Nephron (organoid): ENCODE measurements at regions not wholly inside any gene's neighbourhood (a gene's known extent, or its start where the extent isn't known, plus 50 kb on each side); places are given as distances from the start of the nearest gene placed in this dataset.

Source experiments
- H3K27ac Mint-ChIP-seq, 3 experiments: 2 replicates each; pipeline ENCODE4 v1.8.0; 2020; ENCODE audit warnings: mixed read lengths in 3 of 3, mild to moderate bottlenecking in 2 of 3, moderate library complexity in 1 of 3
- H3K27me3 Mint-ChIP-seq: 2 replicates; pipeline ENCODE4 v1.8.0; 2021; ENCODE audit warnings: low read depth, mild to moderate bottlenecking, moderate library complexity, mixed read lengths
- H3K36me3 Mint-ChIP-seq: 2 replicates; pipeline ENCODE4 v1.8.0; 2020; ENCODE audit warnings: low read depth, mixed read lengths
- H3K4me1 Mint-ChIP-seq: 2 replicates; pipeline ENCODE4 v1.8.0; 2020; ENCODE audit warnings: mixed read lengths
- H3K4me3 Mint-ChIP-seq, 3 experiments: 2 replicates each; pipeline ENCODE4 v1.8.0; 2020; ENCODE audit warnings: mild to moderate bottlenecking in 3 of 3, mixed read lengths in 3 of 3, moderate library complexity in 2 of 3
- H3K9me3 Mint-ChIP-seq: 2 replicates; pipeline ENCODE4 v1.8.0; 2020; ENCODE audit warnings: mixed read lengths
- TF ChIP-seq, protein P1 (sequence below), 3 experiments: fragments of 200-600 bp; sonication (generic); IDR thresholded peaks; one replicate each; pipeline ENCODE4 v1.5.0; 2021; ENCODE audit warnings: antibody characterized with exemption in 3 of 3; ENCODE audit not compliant: unreplicated experiment in 3 of 3

DNA sequence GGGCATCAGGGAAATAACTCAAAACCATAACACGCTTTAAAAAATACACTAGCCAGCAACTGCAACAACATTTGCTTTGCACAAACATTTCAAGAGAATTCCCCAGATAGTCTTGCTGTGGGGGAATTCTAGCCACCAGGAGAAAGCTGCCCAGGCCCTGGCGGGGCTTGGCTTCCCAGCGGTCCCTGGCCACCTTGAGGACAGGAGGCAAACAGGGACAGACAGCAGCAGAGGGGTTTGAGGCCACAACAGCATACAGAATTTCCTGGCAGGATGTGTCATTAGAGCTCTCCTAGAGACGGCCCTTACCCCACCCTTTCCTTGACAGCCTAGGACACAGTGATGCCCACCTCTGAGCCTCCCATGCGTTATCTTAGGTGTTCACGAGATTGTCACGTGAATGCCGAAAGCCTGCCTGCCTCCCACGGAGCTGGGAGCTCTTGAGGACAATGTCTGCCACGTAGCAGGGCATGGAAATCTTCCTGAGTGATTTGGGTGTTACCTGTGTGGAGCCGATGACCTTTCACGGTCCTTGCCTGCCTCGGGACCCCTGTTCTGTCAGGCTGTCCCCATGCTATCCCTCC is 114.3 kb downstream of the RBFOX3 start:
- H3K4me3 Mint-ChIP-seq, result no peak overlapping the region

DNA sequence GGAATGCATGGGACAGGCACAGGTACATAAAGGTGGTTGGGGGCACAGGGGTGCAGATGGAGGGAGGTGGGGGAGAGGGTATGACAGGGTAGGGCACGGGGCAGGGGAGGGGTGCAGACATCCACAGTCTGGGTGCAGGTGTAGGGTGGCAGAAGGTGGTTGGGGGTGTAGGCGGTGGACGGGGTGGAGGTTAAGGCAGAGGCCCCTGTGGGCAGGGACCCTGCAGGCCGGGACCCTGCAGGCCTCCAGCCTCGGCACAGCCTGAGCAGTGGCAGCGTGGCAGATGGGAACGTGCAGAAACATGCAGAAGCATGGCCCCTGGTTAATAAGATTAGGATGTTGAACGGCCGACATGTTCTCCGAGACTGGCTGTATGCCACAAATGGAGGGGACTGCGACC is 115.2 kb downstream of the RBFOX3 start:
- TF ChIP-seq, protein P1, sequence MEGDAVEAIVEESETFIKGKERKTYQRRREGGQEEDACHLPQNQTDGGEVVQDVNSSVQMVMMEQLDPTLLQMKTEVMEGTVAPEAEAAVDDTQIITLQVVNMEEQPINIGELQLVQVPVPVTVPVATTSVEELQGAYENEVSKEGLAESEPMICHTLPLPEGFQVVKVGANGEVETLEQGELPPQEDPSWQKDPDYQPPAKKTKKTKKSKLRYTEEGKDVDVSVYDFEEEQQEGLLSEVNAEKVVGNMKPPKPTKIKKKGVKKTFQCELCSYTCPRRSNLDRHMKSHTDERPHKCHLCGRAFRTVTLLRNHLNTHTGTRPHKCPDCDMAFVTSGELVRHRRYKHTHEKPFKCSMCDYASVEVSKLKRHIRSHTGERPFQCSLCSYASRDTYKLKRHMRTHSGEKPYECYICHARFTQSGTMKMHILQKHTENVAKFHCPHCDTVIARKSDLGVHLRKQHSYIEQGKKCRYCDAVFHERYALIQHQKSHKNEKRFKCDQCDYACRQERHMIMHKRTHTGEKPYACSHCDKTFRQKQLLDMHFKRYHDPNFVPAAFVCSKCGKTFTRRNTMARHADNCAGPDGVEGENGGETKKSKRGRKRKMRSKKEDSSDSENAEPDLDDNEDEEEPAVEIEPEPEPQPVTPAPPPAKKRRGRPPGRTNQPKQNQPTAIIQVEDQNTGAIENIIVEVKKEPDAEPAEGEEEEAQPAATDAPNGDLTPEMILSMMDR (IDR thresholded peaks at IDR 0.05; ENCODE audit: unreplicated experiment in 3 of 3), result no peak
- H3K27ac Mint-ChIP-seq, result no peak overlapping the region
- H3K4me1 Mint-ChIP-seq, result no peaks in the 10 kb centered on the region
- H3K4me3 Mint-ChIP-seq, result no peak overlapping the region
- no peaks in the 10 kb centered on the region for H3K36me3 Mint-ChIP-seq
- H3K9me3 Mint-ChIP-seq, result peaks cover 10% of the 10 kb centered on the region
- peaks cover 16% of the 10 kb centered on the region for H3K27me3 Mint-ChIP-seq

More for the DNA sequence above, 114.3 kb downstream of the RBFOX3 start:
- no peaks in the 10 kb centered on the region for H3K36me3 Mint-ChIP-seq
- peaks cover 8% of the 10 kb centered on the region for H3K4me1 Mint-ChIP-seq
- H3K27me3 Mint-ChIP-seq, result peaks cover 17% of the 10 kb centered on the region
- no peak overlapping the region for H3K27ac Mint-ChIP-seq
- H3K9me3 Mint-ChIP-seq, result peaks cover 8% of the 10 kb centered on the region
- TF ChIP-seq, protein P1 (IDR thresholded peaks at IDR 0.05; ENCODE audit: unreplicated experiment in 3 of 3), result no peak

DNA sequence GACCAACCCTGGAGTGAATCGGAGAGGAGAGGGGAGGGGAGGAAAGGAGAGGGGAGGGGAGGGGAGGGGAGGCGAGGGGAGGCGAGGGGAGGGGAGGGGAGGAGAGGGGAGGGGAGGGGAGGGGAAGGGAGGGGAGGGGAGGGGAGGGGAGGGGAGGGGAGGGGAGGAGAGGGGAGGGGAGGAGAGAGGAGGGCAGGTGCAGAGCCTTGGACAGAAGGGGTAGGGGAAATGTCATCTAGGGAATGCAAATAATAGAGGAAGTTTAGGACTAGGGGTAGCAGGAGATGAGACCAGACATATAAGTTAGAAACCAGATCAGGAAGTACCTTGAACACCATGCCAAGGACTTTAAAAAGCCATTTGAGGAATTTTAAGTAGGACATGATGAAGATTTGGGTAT is 119.8 kb downstream of the RBFOX3 start:
- Mint-ChIP-seq H3K4me3 (no peak overlapping the region), H3K27ac (no peak overlapping the region), H3K9me3 (peaks cover 10% of the 10 kb centered on the region), H3K27me3 (peaks cover 25% of the 10 kb centered on the region), H3K4me1 (no peaks in the 10 kb centered on the region), H3K36me3 (no peaks in the 10 kb centered on the region)
- TF ChIP-seq, protein P1 (IDR thresholded peaks at IDR 0.05; ENCODE audit: unreplicated experiment in 3 of 3), result no peak

DNA sequence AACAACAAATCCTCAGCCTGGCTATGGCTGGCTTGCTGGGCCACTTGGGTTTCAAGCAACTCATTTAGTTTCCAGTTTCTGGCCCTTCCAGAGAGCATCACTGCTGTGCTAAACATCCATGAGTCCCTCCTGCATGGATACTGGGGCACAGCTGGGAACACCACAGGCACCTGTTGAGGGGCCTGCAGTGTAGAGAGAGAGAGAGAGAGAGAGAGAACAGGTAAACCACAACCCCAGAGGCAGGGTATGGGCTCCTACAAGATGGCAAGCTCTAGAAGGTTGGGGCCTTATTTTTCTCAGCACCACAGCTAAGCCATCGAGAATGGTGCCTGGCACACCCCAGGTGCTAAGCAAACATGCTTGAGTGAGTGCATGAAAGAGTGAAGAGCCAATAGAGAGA is 120.3 kb downstream of the RBFOX3 start:
- Mint-ChIP-seq H3K4me1 (no peaks in the 10 kb centered on the region), H3K27ac (peak overlapping the region in 1 of 3 experiments; percentile 16), H3K9me3 (peaks cover 10% of the 10 kb centered on the region), H3K27me3 (peaks cover 25% of the 10 kb centered on the region), H3K4me3 (no peak overlapping the region), H3K36me3 (no peaks in the 10 kb centered on the region)
- TF ChIP-seq, protein P1 (IDR thresholded peaks at IDR 0.05; ENCODE audit: unreplicated experiment in 3 of 3), result no peak

DNA sequence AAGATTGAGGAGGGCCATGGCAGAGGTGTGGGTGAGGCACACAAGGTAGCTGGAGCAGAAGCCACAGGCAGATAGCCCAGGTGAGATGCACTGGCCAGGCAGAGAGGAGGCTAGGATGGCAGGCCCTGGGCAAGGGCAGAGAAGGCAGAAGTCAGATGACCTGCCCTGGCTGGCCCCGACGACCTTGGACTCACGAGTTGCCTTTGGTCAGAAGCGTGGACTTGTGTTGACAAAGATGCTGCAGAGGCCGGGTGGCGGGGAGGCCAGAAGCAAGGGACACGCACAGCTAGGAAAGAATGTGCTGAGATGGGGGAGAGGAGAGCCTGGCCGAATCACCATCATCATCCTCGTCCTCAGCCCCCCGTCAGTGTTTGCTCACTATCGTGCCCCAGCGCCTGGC is 123.7 kb downstream of the RBFOX3 start:
- TF ChIP-seq, protein P1 (IDR thresholded peaks at IDR 0.05; ENCODE audit: unreplicated experiment in 3 of 3), result no peak
- Mint-ChIP-seq H3K36me3 (no peaks in the 10 kb centered on the region), H3K27ac (no peak overlapping the region), H3K27me3 (peaks cover 28% of the 10 kb centered on the region), H3K4me3 (no peak overlapping the region), H3K9me3 (peaks cover 2% of the 10 kb centered on the region), H3K4me1 (no peaks in the 10 kb centered on the region)

DNA sequence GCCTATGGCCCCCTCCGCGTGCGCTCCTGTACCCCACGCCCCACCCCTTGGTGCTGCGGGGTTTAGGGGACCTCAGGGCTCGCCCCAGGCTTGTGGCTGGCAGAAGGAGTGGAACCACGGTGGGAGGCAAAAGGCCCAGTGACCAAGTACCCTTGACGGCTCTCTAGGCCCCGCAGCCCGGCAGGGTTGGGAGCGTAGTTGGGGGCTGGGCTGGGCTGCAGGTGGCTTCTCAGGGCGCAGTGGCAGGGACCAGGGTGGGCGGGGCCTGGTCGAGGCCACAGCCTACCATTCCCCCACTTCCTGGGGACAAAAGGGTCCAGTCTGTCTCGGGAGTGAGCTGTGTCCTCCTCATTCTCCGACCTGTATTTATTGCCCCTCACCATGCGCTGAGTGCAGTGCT is 124.9 kb downstream of the RBFOX3 start:
- TF ChIP-seq, protein P1 (IDR thresholded peaks at IDR 0.05; ENCODE audit: unreplicated experiment in 3 of 3), result no peak
- no peak overlapping the region for H3K27ac Mint-ChIP-seq
- no peak overlapping the region for H3K4me3 Mint-ChIP-seq
- no peaks in the 10 kb centered on the region for H3K36me3 Mint-ChIP-seq
- H3K9me3 Mint-ChIP-seq, result no peaks in the 10 kb centered on the region
- peaks cover 36% of the 10 kb centered on the region for H3K27me3 Mint-ChIP-seq
- H3K4me1 Mint-ChIP-seq, result no peaks in the 10 kb centered on the region
